GM19452 (cell line): ENCODE measurements at regions not wholly inside any gene's neighbourhood (a gene's known extent, or its start where the extent isn't known, plus 50 kb on each side); places are given as distances from the start of the nearest gene placed in this dataset.

Experiments
- ATAC-seq: cut with Tn5 transposase; IDR thresholded peaks from one replicate; pipeline ENCODE4 v1.9.1; 2021; ENCODE audit not compliant: unreplicated experiment

- ATAC-seq, result no peak
Measured at GRCh38 chr5:54370982-54371381, 60.6 kb upstream of the ARL15 start.

- no peak for ATAC-seq
Measured at GRCh38 chr5:54367844-54368243, 57.5 kb upstream of the ARL15 start.

GRCh38 chr5:54366707-54367106, 56.3 kb upstream of the ARL15 start:
- ATAC-seq, result no peak

- ATAC-seq, result no peak
Measured at GRCh38 chr5:54363669-54364068, 53.3 kb upstream of the ARL15 start.

GRCh38 chr5:54362992-54363625, 52.7 kb upstream of the ARL15 start:
- no peak for ATAC-seq

GRCh38 chr5:54362434-54362833, 52.1 kb upstream of the ARL15 start:
- ATAC-seq, result no peak

GRCh38 chr5:54361691-54362411, 51.5 kb upstream of the ARL15 start:
- ATAC-seq, result no peak

GRCh38 chr5:54360925-54361662, 50.7 kb upstream of the ARL15 start:
- ATAC-seq, result no peak
